Activated CD4-positive, CD25-positive, alpha-beta regulatory T cell (primary cell): ENCODE measurements at regions not wholly inside any gene's neighbourhood (a gene's known extent, or its start where the extent isn't known, plus 50 kb on each side); places are given as distances from the start of the nearest gene placed in this dataset.

Experiments
- DNase-seq, 4 experiments: peaks; one replicate each; lab custom pipeline; 2025; lab: John Stamatoyannopoulos, UW

DNA sequence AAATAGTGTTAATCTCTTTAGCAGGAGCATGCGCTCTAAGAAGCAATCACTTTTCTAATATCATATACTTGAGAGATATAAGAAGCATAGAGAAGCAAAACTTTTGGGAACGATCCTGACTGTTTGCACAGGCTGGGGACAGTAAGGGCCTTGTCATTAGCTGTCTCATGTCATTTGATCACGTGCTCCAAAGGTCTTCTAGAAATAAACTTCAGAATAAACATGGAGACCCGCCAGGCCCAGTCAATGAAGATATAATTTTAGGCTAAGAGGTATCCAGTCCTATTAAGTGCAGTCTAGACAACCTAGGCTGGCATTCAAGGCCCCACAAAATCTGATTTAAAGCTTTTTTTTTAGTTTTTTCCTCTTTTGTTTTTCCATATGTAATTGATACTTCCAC is 111.0 kb upstream of the APC start:
- no peak for DNase-seq

DNA sequence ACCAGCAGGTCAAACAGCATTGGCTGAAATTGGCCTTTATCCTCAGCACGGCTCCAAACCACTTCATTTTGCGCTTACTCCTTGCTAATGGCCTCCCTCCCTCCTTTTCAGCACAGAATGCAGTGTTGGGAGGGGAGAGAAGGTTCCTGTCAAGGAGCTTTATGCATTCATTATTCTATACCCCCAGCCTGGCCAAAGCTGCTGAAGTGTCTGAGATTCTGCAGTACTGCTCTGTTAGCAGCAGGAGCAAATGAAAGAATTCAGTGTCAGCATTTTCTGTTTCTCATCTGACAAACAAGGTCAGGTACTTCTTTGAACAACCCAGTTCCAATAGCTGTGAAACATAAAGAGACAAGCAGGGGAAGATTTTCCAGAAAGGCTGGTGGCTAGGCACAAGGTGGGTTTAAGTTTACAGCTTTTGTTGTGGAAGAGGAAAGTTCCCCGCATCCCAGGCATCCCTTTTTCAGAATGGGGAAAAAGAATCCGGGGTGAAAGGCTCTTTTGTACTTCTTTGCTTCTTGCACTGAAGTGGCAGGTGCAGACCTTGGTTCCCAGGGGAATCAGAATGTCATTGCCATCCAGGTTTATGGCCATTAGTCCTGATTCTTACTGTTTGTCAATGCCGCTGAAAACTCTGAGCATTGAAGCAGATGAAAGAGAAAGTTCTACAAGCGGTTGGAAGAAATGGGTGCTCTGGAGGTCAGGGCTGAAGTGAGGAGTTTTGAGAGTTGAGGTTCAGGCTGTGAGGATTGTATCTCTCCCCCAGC is 109.3 kb upstream of the APC start:
- DNase-seq = no peak

DNA sequence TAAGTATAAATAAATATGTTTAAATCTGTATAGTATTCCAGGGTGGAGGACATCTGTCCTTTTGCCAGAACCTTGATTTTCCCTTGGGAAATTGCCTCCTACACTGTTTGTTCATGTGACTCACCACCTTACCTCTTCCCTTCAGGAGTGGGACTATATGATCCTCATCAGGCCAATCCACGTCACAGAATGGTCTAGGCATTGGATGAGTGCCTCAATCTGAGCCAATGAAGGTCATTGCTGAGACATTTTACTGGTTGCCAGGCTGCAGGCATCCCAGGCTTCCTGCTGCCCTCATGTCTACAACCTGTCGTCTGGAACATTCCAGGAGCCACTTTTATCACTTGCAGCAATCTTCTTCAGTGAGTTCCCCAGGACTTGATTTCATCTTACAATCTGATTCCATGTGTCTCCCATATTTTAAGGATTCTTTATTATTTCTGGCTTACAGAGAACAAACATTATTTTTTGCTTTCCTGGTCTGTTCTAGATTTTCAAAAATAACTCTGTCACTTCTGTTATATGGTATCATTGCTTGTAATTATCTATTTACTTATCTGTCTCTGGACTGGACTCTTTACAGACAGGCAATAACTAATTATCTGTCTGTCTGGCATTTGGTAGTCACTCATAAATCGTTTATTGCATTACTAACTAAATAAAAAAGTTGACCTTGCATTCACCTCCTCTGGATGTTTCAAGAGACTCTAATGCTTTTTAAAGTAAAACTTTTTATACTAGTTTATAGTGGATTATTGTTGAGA is 107.3 kb upstream of the APC start:
- no peak for DNase-seq

DNA sequence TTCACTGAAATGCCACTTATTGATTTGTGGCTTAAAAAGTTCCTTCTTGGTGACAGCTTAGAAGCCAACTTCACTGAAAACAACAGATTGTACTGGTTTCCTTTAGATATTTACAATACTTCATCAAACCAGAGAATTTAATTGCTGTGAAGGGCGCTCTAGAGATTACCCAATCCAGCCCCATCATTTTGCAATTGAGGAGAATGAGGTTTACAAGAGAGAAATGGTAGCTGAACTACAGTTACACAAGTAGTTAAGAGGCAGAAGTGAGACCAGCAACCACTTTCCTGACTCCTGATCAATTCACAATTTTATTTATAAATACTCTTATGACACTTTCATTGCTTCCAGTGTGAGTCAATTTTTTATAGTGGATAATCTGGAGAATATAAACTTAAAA is 103.5 kb upstream of the APC start:
- DNase-seq = no peak

DNA sequence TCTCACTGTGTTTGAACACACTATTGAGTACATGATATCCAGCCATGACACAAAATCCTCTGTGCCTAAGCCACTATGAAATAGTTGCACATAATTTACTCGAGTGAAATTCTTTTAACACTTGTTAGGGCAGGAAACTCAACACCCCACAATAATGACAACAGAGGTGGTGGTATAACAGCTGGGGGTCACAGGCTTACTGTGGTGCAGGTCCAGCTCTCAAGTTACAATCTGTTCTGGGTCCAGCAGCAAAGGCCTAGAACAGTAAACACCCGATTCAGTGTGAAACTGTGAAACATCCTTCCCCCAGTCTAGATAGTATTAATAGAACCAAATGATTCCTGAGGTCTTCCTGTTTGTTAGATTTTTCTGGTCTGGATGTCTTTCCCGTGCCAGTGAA is 102.9 kb upstream of the APC start:
- no peak for DNase-seq

DNA sequence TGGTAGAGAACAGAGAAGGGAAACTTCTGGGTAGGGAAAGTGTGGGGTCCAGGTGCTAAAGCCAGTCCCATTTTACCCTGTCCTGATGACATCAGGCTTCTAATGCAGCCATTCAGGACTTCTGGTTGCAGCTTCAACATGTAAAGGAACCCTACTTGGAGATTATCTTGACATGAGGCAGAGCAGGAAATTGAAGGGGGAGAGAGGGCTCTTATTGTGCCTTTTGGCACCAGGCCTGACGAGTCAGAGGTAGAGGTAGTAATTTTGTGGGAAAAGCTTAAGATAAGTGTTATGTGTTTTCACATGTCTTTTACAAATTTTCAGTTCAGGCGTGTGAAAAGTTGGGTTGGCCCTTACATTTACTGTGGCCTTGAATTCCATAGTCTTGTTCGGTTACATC is 102.4 kb upstream of the APC start:
- no peak for DNase-seq

DNA sequence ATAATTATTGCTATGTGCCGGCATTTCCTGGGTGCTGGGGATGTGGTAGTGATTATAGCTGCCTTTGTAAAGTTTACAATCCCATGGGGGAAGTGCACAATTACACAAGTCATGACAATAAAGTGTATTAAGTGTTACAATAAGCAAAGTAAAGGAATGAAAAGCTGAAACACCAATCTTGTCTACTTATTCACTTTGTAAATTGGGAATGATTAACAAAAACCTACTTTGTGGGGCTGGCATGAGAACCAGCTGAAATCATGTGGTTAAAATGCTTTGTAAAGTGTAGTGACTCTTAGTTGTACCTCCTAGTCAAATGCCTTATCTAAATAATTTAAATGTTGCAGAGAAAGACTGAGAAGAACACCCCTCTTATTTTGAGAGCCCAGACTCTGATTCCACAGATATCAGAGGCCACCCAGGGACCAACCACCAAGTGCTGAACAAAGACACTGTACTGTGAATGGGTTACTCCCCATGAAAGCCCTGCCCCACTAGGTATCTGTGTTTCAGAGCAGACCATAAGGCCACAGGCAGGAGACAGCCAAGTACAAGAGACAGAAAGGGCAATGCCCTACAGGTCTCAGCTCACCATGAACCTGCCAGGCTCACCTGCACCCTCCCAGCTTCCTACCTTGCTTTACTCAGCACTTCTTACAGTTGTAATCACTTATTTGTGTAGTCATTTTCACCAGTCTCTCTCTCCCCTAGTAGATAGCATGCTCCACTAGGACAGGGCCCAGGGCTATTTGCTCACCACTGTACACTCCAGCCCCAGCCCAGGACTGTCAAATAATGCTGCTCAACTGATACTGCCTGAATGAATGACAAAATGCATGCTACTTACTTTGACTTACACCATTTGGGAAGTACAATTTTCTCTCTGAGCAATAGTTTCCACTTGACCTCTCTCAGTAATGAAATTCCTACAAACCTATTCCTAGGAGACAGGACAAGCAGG is 101.6 kb upstream of the APC start:
- DNase-seq = no peak

DNA sequence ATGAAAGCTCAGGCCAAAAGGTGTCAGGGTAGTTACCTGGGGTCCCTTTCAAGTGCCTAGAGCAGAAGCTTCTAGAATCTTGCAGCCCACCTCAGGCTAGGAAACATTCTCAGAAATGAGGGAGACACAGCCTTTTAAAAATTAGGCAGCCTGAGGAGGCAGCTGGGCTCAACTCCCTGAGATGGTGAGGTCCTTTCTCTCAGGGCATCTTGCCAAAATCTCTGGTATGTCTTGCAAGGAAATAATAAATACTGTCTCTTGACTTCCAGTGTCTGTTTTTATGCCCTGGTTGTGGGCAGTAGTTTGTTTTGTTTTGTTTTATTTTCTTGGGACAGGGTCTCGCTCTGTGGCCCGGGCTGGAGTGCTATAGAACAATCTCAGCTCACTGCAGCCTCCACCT is 100.9 kb upstream of the APC start:
- no peak for DNase-seq

DNA sequence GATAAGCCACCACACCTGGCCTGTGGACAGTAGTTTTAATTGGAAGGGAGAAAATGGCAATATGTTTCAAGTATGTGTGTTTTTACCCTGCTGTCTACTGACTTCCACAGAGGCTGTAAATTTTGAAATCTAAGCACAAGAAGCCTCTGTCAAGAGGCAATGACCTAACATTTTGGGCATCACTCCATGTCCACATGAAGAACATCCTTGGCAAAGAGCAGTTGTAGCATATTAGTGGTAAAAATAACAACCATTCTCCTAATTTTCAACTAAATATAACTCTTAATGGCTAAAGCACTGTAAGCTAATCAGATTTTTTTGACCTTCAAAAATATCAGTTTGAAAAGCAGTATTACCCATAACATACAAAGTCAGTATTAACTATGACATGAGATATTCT is 100.3 kb upstream of the APC start:
- DNase-seq = no peak

DNA sequence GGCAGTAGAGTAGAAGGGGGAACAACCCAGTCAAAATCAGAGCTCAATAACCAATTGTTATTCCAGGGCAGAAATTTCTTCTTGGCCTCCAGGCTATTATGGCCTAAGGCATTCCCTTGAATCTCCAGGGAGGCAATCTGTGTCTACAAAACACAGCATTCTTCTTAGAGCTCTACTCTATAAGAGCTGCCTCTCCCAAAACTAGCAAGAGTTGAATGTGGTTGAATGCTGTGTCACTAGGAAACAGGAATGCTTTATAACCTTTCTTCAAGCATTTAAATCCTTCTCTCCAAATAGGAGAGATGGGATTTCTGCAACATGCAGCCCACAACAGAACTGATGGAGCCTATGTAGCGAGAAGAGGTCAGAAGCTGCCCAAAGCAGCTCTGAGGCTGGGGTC is 97.1 kb upstream of the APC start:
- no peak for DNase-seq

DNA sequence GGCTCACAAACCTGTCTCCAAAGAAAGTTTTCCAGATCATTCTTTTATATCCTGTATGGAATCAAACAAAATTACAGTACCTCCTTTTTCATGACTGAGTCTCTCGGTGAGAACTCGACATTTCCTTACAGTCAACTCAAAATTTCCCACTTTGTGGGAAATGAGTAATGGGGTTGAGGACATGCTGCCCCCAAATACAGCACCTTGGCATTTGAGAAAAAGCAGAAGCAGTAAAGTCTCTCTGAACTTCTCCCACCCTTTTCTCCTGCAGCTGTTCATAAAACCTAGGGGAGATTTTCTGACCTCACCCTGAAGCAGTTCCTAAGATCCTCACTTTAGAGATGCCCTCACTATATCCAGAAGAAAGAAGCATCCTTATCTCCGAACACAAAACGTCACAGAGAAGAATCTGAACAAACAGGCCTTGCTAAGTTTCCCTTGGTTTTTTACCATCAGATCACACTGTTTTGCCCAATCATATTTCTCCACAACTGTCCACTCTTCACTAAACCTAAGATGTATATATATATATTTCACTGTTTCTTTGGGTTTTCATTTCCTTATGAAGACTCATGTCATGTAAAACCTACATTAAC is 96.1 kb upstream of the APC start:
- DNase-seq = no peak

DNA sequence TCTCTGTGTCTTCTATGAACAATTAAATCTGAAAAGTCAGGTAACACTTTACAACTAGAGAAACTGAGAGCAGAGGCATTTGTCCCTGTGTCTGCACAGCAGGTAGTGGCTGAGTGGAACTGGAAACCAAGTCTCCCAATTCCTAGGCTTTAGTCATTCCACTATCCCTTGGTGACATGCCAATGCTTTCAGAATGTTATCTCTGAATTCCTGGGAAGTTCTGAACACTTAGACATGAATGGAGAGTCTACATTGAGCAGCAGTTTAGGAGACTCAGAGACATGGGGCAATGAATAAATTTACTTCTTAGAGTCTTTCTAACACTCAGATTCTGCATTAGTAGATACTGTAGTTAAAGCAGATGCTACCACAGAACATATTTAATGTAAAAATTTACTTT is 94.8 kb upstream of the APC start:
- DNase-seq = no peak

DNA sequence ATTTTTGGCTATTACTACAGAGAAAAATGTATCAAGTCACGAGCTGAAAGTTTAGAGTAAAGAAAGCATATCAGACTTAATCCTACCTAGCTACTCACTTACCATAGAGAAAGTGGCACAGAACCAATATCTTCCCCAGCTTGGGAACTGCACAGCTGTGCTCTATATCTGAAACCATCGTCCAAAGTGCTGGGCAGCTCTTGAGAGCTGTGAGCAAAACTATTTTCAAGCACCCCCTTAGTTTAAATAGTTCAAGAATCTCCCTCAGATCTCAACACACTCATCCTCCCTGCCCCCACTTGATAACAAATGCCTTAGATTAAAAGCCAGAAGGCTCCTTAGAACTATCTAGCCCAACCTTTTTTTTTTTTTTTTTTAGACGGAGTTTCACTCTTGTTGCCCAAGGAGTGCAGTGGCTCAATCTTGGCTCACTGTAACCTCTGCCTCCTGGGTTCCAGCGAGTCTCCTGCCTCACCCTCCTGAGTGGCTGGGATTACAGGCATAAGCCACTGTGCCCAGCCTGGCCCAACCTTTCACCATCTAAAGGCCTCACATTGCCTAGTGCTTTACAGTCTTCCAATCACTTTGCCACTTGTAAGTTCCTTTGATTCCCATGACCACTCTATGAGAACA is 94.2 kb upstream of the APC start:
- DNase-seq = no peak

DNA sequence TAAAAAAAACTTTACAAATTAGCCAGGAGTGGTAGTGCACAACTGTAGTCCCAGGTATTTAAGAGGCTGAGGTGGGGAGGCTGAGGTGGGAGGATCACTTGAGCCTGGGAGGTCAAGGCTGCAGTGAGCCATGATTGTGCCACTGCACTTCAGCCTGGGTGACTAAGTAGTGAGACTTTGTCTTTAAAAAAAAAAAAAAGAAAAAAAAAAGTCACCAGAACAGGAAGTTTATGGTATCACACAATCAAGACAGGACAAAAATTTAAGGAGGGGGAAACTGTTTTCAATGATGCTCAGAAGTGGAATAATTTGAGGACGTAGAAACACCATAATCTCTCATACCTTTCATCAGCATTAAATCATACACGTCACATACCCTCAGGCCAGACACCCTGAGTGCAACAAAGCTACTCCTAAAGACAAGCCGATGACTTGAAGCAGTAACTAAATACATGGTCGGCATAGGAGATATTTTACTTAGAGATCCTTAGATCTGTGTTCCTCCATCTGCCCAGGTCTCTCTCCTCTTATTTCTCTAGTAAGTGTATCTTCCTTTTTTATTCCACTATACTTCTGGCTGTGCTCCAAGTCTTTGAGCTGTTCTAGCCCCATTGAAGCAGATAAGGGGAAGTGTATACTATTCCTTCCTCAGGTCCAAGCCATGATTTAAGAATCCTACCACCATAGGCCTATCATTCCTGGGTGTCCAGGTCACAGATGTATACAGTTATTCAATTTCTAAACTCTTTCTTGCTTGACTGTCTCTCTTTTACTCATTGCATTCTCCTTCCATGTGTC is 91.3 kb upstream of the APC start:
- DNase-seq = no peak

DNA sequence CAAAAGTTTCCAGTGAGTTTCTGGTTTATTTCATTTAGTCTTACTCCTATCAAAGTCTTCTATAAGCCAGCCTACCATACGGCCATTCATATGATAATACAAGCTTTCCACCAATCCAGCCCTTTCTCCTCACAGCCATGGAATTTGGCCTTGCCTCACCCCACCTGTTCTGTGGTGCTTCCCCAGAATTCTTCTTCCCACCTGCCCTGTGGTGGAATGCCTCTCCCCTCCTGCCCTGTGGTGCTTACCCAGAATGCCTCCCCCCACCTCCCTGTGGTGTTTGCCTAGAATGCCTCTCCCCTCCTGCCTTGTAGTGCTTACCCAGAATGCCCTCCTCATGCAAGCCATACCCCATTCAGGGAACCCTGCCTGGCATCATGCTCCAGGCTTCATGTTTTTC is 90.3 kb upstream of the APC start:
- DNase-seq = no peak

DNA sequence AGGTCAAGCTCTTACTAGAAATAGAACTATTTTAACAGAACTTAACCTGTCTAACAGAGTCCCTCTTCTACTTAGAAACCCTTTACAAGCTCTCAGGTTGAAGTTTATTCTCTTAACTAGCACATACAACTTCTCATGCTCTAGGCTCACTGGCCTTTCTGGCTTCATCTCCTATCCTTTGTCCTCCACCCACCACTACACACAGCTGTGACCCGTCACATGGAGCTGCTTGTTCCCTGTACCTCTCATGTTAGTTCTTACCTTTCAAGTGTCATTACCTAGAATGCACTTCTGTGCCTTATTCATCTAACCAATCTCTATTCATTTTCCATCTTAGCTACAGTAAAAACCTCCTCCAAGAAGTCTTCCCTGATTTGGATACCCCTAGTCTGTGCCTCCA is 89.4 kb upstream of the APC start:
- no peak for DNase-seq

DNA sequence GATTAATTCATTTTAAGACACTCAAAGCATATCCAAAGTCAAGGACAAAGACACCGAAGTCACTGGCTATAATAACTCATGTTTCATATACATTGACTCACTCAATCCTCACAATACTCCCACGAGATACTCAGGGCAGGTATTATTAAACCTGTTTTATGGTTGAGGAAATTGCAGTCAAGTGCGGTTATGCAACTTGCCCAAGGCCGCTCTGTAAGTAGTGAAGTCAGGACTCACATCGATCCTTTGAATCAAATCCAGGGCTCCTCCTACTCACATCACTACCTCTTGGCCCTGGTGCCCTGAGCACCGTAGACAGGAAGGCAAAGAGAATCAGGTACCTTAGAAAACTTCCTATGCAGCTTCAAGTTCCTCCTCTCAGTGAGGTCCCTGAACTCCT is 87.8 kb upstream of the APC start:
- DNase-seq = no peak

DNA sequence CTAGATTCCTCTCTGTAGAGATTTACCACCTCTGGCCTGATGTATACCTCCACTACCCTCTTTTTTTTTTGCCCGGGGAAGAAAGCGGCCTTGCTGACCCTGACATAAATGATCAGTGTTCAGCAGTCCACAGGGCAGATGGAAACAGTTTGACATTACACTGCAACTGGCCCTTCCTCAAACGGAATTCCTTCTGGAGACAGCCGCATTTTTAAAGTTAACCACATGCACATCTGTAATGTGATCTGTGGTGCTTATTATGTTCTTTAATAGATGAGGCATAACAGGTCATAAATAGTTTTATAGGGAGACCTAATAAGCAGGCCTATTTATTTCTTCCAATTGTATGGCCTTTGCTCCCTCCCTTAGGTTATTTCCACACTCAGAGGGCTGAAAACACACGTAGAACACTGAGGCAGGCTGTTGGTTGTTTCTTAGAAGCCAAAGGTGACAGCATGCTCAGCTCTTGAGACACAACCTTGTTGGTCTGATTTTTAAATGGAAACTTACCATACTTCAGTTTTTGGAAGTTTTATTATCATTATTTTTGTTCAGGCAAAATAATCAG is 84.0 kb upstream of the APC start:
- DNase-seq = no peak

DNA sequence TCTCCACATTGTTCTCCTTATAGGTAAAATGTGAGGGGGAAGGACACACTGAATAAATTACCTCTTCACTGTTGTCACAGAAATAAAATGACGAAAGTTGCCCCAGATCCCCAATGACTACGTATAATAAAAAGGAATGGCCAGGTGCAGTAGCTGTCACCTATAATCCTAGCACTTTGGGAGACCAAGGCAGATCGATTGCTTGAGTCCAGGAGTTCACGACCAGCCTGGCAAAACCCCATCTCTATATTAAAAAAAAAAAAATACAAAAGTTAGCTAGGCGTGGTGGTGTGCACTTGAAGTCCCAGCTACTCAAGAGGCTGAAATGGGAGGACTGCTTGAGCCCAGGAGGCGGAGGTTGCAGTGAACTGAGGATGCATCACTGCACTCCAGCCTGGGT is 82.2 kb upstream of the APC start:
- DNase-seq = no peak

DNA sequence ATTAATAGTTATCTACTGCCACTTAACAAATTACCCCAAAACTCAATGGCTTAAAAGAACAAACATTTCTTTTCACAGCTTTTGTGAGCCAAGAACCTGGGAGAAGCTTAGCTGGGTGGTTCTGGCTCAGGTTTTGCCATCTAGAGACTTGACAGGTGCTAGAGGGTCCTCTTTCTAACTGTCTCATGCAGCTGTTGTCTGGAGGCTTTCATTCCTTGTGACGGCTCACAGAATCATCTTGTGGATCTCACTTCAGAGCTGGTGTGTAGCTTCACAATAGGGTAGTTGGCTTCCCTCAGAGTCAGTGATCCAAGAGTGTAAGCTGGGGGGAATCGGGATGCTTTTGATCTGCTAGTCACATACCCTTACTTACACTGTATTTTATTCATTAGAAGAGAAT is 81.2 kb upstream of the APC start:
- DNase-seq = no peak

DNA sequence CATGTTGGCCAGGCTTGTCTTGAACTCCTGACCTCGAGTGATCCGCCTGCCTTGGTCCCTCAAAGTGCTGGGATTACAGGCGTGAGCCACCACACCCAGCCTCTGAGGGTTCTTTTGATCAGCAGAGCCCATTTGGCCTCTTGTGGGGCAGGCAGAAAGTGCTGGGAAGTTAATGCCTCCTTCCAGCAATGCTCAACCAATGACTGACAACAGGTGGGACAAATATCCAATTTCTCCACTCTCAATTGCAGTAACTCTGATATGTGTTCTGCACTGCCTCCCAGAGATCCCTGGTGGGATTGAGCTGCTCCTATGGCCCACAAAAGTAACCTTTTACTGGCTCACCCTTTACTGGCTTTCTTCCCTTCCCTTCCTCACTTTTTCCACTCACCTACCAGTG is 79.9 kb upstream of the APC start:
- no peak for DNase-seq
